ACHN (cell line): ENCODE measurements at regions not wholly inside any gene's neighbourhood (a gene's known extent, or its start where the extent isn't known, plus 50 kb on each side); places are given as distances from the start of the nearest gene placed in this dataset.
"Not testable (repeated sequence)": the region's sequence is repeated elsewhere in the genome, so short reads cannot be mapped to it uniquely, and the experiment has no call there.

Experiments used
- DNase-seq: peaks from one replicate; pipeline ENCODE4 v3.0.0-alpha.2; 2015
- in situ Hi-C: cut with HindIII; loops from 2 replicates; pipeline ENCODE4 v1.10.0; 2017; ENCODE audit warnings: low sequenced_read_pairs, low pct_ligation_motif_present, low pct_unique_long_range_greater_than_20kb

GRCh38 chr4:160276785-160277325 is 1174.0 kb downstream of the RAPGEF2 start:
- in situ Hi-C loops, result no loop called here
- DNase-seq, result no peak

DNA sequence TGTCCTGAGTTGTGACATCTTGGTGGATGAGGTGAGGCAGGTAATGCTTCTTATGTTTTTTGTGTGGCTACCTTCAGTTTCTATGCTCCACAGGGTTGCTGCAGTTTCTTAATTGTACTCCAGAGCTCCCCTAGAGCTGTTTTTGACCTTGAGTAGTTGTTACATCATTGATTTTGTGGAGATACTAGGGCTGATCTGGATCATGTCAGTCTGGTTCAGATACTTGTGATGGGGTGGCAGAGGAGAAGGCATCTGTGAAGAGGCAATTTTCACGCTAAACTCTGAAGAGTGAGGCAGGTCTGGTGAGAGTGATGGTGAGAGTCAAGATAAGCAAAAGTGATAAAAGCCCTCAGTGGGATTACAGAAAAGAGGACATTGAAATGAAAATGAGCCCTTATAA is 1180.2 kb downstream of the RAPGEF2 start:
- in situ Hi-C loops, result no loop called here
- DNase-seq, result no peak

DNA sequence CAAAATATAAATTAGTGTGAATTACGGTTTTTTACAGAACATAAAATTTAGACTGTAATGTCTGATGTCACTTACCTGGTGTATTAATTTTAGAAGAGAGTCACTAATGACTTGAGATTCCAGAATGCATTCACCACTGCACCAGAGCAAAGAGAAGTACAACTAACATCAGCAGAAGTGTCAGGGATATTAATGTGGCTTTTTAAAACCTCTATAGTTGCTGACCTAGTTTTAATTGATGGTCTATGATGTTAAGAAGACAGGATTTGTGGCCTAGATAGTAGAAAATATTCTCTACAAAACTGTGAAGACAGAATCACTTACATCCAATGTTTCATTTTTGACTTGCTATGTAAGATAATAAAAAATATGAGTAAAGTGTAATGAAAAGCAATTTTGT is 1181.6 kb downstream of the RAPGEF2 start:
- in situ Hi-C loops, result no loop called here
- DNase-seq, result no peak

GRCh38 chr4:160286051-160286450 is 1183.2 kb downstream of the RAPGEF2 start:
- no peak for DNase-seq
- in situ Hi-C loops, result no loop called here

GRCh38 chr4:160296476-160296875 is 1193.6 kb downstream of the RAPGEF2 start:
- in situ Hi-C loops, result no loop called here
- no peak for DNase-seq

GRCh38 chr4:160299177-160299576 is 1196.3 kb downstream of the RAPGEF2 start:
- in situ Hi-C loops, result no loop called here
- DNase-seq, result no peak

DNA sequence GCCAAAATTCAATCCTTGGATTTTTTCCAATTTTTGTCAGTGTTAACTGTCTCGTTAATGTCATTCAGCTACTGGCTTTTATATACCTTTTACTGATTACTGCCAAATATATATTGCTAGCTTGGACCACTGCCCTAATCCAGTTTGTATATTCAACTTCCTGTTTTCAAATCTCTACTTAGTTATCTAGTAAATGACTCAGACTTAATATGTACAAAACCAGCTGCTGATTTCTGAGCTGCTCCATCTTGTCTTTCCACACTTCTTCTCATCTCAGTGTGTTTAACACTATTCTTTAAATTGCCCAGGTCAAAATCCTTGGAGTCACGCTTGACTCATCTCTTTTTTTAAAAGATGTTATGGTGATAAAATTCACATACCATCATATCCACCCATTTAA is 1196.7 kb downstream of the RAPGEF2 start:
- in situ Hi-C loops, result no loop called here
- no peak for DNase-seq

DNA sequence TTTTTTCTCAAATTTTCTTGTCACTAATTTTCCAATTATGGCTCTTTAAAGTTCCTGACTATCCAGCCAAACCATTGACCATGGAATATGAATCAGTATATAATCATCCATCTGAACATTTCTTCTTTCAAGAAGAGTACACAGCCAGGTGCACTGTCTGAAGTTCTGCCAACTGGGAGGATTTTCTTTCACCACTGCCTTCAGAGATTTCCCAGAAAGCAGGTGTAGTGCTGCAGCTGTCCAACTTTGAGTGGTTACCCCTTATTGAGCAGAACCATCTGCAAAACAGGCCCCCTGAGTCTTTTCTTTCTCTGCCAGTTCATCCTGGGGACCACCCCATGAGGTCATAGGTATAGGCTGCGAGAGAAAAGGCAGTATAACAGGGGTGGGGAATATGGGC is 1213.2 kb downstream of the RAPGEF2 start:
- no peak for DNase-seq
- in situ Hi-C loops, result no loop called here

DNA sequence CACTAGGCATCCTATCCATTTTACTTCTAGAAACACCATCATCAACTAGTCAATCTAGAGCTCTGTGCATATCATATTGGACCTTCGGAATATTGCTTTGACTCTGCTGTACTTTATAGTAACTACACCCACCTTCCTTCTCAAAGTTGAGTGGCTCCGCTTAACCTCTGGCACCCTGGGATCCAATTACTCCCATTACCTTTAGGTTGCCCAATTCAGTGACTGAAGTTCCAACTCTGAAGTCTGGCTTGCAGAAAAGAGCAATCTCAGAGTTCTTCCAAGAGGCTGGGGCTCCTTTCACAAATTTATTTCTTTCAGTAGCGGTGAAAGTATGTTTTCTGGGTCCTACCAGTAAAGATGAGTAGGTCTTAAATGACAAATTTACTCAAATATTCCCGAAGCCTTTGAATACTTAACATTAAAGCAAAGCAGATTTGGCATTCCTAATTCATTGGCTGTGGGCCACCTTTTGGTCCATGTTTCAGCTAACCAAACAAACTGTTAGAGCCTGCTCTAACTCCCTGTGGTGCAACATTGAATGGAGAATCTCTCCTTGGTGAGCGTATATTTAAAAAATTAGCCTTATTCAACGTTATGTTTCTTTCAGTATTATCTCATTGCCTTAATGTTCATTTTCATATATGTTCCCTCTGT is 1215.8 kb downstream of the RAPGEF2 start:
- no peak for DNase-seq
- in situ Hi-C loops, result no loop called here

DNA sequence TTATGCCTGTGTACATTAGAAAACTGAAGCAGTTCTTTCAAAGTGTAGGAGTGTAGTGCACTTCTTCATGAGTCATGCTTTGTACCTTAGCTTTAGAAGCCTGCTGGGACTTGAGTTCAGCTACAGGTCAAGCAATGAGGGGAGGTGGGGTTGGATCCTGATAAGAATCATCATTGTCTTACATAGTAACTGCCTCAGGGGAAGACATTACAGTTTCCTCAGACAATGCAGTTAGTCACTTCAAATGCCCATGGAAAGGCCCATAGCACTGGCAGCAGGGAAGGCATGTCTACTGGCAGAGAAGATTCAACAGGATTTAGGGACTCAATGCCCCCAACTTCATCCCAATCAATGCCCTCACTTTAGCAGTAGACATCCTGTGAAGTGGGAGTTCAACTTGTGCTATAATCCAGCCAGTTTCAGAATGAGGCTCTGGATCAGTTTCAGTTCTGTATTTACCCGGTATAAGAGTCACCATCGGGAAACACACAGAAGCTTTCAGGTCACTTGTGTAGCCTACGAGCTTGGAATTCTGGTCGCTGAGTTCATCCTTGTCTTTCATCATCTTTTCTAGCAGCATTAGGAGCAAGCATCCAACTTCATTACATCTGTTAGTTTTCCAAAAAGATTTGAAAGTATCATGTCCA is 1216.5 kb downstream of the RAPGEF2 start:
- DNase-seq, result no peak
- in situ Hi-C loops, result no loop called here

- in situ Hi-C loops, result no loop called here
- DNase-seq, result no peak
Measured at GRCh38 chr4:160319868-160320260, 1217.0 kb downstream of the RAPGEF2 start.

- DNase-seq, result no peak
- in situ Hi-C loops, result no loop called here
Measured at GRCh38 chr4:160326110-160326509, 1223.2 kb downstream of the RAPGEF2 start.

- no peak for DNase-seq
- in situ Hi-C loops, result no loop called here
Measured at GRCh38 chr4:160347197-160347596, 1244.3 kb downstream of the RAPGEF2 start.

- in situ Hi-C loops, result no loop called here
- DNase-seq, result no peak
Measured at GRCh38 chr4:160350944-160351343, 1248.1 kb downstream of the RAPGEF2 start.

- in situ Hi-C loops, result no loop called here
- DNase-seq, result no peak
Measured at GRCh38 chr4:160352637-160353036, 1249.8 kb downstream of the RAPGEF2 start.

DNA sequence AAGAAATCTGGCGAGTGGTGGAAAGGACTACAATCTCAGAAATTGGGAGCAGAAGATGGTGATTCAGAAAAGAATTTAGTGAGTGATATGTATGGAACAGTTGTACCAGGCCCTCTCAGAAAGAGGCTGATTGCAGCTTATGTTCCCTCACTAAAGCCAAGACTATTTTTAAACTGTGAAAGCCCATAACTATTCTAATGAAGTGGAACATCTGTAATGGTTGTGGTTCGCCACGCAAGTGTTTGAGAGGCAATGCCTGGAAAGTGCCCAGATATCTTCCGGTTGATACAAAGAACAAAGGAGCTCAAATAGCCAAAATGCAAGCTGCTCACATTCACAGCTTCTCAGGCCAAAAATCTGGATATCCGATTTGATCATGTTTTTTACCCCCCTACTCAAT is 1250.7 kb downstream of the RAPGEF2 start:
- in situ Hi-C loops, result no loop called here
- no peak for DNase-seq

DNA sequence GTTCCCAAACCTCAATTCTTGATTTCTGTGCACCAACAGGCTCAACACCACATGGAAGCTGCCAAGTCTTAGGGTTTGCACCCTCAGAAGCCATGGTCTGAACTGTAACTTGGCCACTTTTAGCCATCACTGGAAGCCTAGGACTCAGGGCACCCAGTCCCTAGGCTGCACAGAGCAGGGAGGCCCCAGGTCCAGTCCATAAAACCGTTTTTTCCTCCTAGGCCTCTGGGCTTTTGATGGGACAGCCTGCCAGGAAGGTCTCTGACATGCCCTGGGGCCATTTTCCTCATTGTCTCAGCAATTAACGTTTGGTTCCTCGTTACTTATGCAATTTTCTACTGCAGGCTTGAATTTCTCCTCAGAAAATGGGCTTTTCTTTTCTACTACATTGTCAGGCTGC is 1259.6 kb downstream of the RAPGEF2 start:
- in situ Hi-C loops, result no loop called here
- DNase-seq, result no peak

GRCh38 chr4:160364217-160364616 is 1261.3 kb downstream of the RAPGEF2 start:
- in situ Hi-C loops, result no loop called here

DNA sequence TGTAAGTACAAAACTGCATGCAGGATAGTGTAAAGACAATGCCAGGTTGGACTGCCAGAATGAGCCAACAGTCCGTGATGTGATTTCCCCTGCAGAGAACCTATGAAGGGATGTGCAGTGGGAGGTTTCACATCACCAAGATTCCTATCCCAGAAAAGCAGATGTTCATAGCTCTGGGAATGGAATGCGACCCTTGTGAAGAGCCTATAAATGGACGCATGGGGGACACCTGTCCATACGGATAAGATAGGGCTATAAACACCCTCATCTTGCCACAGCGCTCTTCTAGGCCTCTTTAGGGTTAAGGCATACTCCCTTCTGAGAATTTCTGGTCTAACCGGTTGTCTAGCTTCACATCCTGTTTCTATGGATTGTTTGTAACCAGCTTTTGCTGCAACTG is 1261.8 kb downstream of the RAPGEF2 start:
- DNase-seq, in situ Hi-C loops: not testable (repeated sequence)

More at GRCh38 chr4:160364217-160364616, 1261.3 kb downstream of the RAPGEF2 start:
- DNase-seq, result no peak

GRCh38 chr4:160365383-160365782 is 1262.5 kb downstream of the RAPGEF2 start:
- in situ Hi-C loops, DNase-seq: not testable (repeated sequence)
